HL-60 (cell line): ENCODE measurements at regions not wholly inside any gene's neighbourhood (a gene's known extent, or its start where the extent isn't known, plus 50 kb on each side); places are given as distances from the start of the nearest gene placed in this dataset.

Source experiments
- DNase-seq, 2 experiments: peaks; one replicate each; pipeline ENCODE4 v3.0.0-alpha.2; 2010 to 2020; ENCODE audit warnings: low read depth in 1 of 2, low spot score in 1 of 2
- H3K27ac ChIP-seq: fragments of 250-450 bp; sonication (Bioruptor Pico); replicated peaks from 2 replicates; pipeline ENCODE4 v1.5.1; 2020; ENCODE audit warnings: mild to moderate bottlenecking, moderate library complexity
- H3K27me3 ChIP-seq: fragments of 250-450 bp; sonication (Bioruptor Pico); 2 replicates; pipeline ENCODE4 v1.5.1; 2021; ENCODE audit warnings: mild to moderate bottlenecking, moderate library complexity; ENCODE audit not compliant: insufficient read depth, poor library complexity, severe bottlenecking
- H3K4me3 ChIP-seq: replicated peaks from 2 replicates; pipeline ENCODE4 v1.5.1; 2011; ENCODE audit warnings: mild to moderate bottlenecking, control low read depth, low read length; ENCODE audit not compliant: insufficient read depth
- CTCF ChIP-seq: IDR thresholded peaks from one replicate; pipeline ENCODE4 v1.5.1; 2011; ENCODE audit warnings: low read length, control low read depth, inconsistent platforms; ENCODE audit not compliant: insufficient read depth
- GABPA ChIP-seq: IDR thresholded peaks from 2 replicates; pipeline ENCODE4 v1.6.1; 2012; ENCODE audit warnings: low read depth
- POLR2AphosphoS5 ChIP-seq: IDR thresholded peaks from 2 replicates; pipeline ENCODE4 v1.6.1; 2012; ENCODE audit warnings: low read depth
- REST ChIP-seq: IDR thresholded peaks from 2 replicates; pipeline ENCODE4 v1.6.1; 2012; ENCODE audit warnings: low read depth; ENCODE audit not compliant: insufficient replicate concordance
- SPI1 ChIP-seq: IDR thresholded peaks from 2 replicates; pipeline ENCODE4 v1.6.1; 2012; ENCODE audit warnings: low read depth, mild to moderate bottlenecking, borderline replicate concordance

- TF ChIP-seq SPI1: no peak
- TF ChIP-seq GABPA: no peak
- no peak for TF ChIP-seq CTCF
- TF ChIP-seq POLR2AphosphoS5: no peak
- TF ChIP-seq REST: no peak
- Histone ChIP-seq H3K27ac (no peak overlapping the region), H3K27me3 (no peaks in the 10 kb centered on the region), H3K4me3 (no peak overlapping the region)
- DNase-seq: no peak
These were observed 743.0 kb upstream of the NUDT12 start for GRCh38 chr5:104305602-104306001.

GRCh38 chr5:104299998-104300706, 737.6 kb upstream of the NUDT12 start:
- no peak overlapping the region for H3K27ac ChIP-seq
- H3K4me3 ChIP-seq: no peak overlapping the region
- DNase-seq: no peak
- TF ChIP-seq POLR2AphosphoS5 (no peak), CTCF (no peak), GABPA (no peak), SPI1 (no peak)
- H3K27me3 ChIP-seq: no peaks in the 10 kb centered on the region

GRCh38 chr5:104298518-104298917, 735.9 kb upstream of the NUDT12 start:
- Histone ChIP-seq H3K27me3 (no peaks in the 10 kb centered on the region), H3K4me3 (no peak overlapping the region), H3K27ac (no peak overlapping the region)
- TF ChIP-seq POLR2AphosphoS5: no peak
- TF ChIP-seq SPI1: no peak
- TF ChIP-seq GABPA: no peak
- TF ChIP-seq CTCF: no peak
- TF ChIP-seq REST: no peak
- no peak for DNase-seq

GRCh38 chr5:104297076-104297475, 734.5 kb upstream of the NUDT12 start:
- TF ChIP-seq SPI1: no peak
- no peak for TF ChIP-seq CTCF
- no peak for TF ChIP-seq POLR2AphosphoS5
- no peak for TF ChIP-seq REST
- no peak for TF ChIP-seq GABPA
- no peak overlapping the region for H3K27ac ChIP-seq
- H3K4me3 ChIP-seq: no peak overlapping the region
- no peaks in the 10 kb centered on the region for H3K27me3 ChIP-seq
- no peak for DNase-seq
